HAP-1 (cell line): ENCODE measurements at regions not wholly inside any gene's neighbourhood (a gene's known extent, or its start where the extent isn't known, plus 50 kb on each side); places are given as distances from the start of the nearest gene placed in this dataset.

Experiments
- DNase-seq, 2 experiments: peaks; one replicate each; pipeline ENCODE4 v3.0.0-alpha.2; 2016 to 2020; ENCODE audit warnings: low spot score in 2 of 2
- H3K27me3 ChIP-seq: fragments of 250-450 bp; sonication (Bioruptor Pico); 2 replicates; pipeline ENCODE4 v1.5.1; 2020; ENCODE audit warnings: low read depth, mild to moderate bottlenecking, moderate library complexity
- H3K36me3 ChIP-seq: fragments of 250-450 bp; sonication (Bioruptor Pico); replicated peaks from 2 replicates; pipeline ENCODE4 v1.5.1; 2020; ENCODE audit warnings: mild to moderate bottlenecking
- H3K4me1 ChIP-seq: fragments of 250-450 bp; sonication (Bioruptor Pico); 2 replicates; pipeline ENCODE4 v1.5.1; 2020; ENCODE audit warnings: mild to moderate bottlenecking
- H3K4me3 ChIP-seq: fragments of 250-450 bp; sonication (Bioruptor Pico); 2 replicates; pipeline ENCODE4 v1.5.1; 2020; ENCODE audit warnings: mild to moderate bottlenecking, moderate library complexity
- H3K9me3 ChIP-seq: fragments of 250-450 bp; sonication (Bioruptor Pico); 2 replicates; pipeline ENCODE4 v1.5.1; 2020; ENCODE audit warnings: mild to moderate bottlenecking, moderate library complexity
- in situ Hi-C: fragments of 300-500 bp; cut with MboI; formaldehyde crosslinking; loops from 3 replicates; pipeline ENCODE4 v1.14.3; 2020; ENCODE audit warnings: low sequenced_read_pairs, inconsistent platforms, mixed read lengths

GRCh38 chrX:148412006-148412405, 88.4 kb upstream of the AFF2 start:
- H3K27me3 ChIP-seq: no peaks in the 10 kb centered on the region
- in situ Hi-C loops: no loop called here
- no peaks in the 10 kb centered on the region for H3K36me3 ChIP-seq
- peak; percentile 14 to 74 for DNase-seq
- no peaks in the 10 kb centered on the region for H3K9me3 ChIP-seq
- H3K4me1 ChIP-seq: peaks cover 10% of the 10 kb centered on the region
- no peak overlapping the region for H3K4me3 ChIP-seq

- Histone ChIP-seq H3K36me3 (no peaks in the 10 kb centered on the region), H3K4me3 (no peak overlapping the region), H3K27me3 (no peaks in the 10 kb centered on the region), H3K9me3 (no peaks in the 10 kb centered on the region), H3K4me1 (peaks cover 10% of the 10 kb centered on the region)
- in situ Hi-C loops: no loop called here
- no peak for DNase-seq
Observed at GRCh38 chrX:148416142-148416541, 84.3 kb upstream of the AFF2 start.

GRCh38 chrX:148416931-148417330, 83.5 kb upstream of the AFF2 start:
- H3K4me3 ChIP-seq: no peak overlapping the region
- in situ Hi-C loops: no loop called here
- peaks cover 6% of the 10 kb centered on the region for H3K4me1 ChIP-seq
- H3K9me3 ChIP-seq: no peaks in the 10 kb centered on the region
- no peaks in the 10 kb centered on the region for H3K27me3 ChIP-seq
- H3K36me3 ChIP-seq: no peaks in the 10 kb centered on the region
- DNase-seq: no peak

- no peak for DNase-seq
- in situ Hi-C loops: no loop called here
- Histone ChIP-seq H3K9me3 (no peaks in the 10 kb centered on the region), H3K36me3 (no peaks in the 10 kb centered on the region), H3K4me3 (no peak overlapping the region), H3K27me3 (no peaks in the 10 kb centered on the region), H3K4me1 (no peaks in the 10 kb centered on the region)
Observed at GRCh38 chrX:148417934-148418333, 82.5 kb upstream of the AFF2 start.

- in situ Hi-C loops: no loop called here
- H3K4me3 ChIP-seq: no peak overlapping the region
- peaks cover 9% of the 10 kb centered on the region for H3K4me1 ChIP-seq
- DNase-seq: no peak
- no peaks in the 10 kb centered on the region for H3K9me3 ChIP-seq
- H3K27me3 ChIP-seq: no peaks in the 10 kb centered on the region
- no peaks in the 10 kb centered on the region for H3K36me3 ChIP-seq
Observed at GRCh38 chrX:148422526-148422925, 77.9 kb upstream of the AFF2 start.

GRCh38 chrX:148424570-148424969, 75.8 kb upstream of the AFF2 start:
- peaks cover 9% of the 10 kb centered on the region for H3K4me1 ChIP-seq
- H3K4me3 ChIP-seq: no peak overlapping the region
- DNase-seq: no peak
- H3K36me3 ChIP-seq: no peaks in the 10 kb centered on the region
- no peaks in the 10 kb centered on the region for H3K27me3 ChIP-seq
- no peaks in the 10 kb centered on the region for H3K9me3 ChIP-seq
- in situ Hi-C loops: no loop called here

- no peaks in the 10 kb centered on the region for H3K9me3 ChIP-seq
- H3K4me1 ChIP-seq: peaks cover 9% of the 10 kb centered on the region
- no peaks in the 10 kb centered on the region for H3K36me3 ChIP-seq
- H3K27me3 ChIP-seq: no peaks in the 10 kb centered on the region
- no peak overlapping the region for H3K4me3 ChIP-seq
- DNase-seq: peak; percentile 33 to 87
- in situ Hi-C loops: no loop called here
Observed at GRCh38 chrX:148426467-148426866, 74.0 kb upstream of the AFF2 start.

- Histone ChIP-seq H3K36me3 (no peaks in the 10 kb centered on the region), H3K4me3 (no peak overlapping the region), H3K9me3 (no peaks in the 10 kb centered on the region), H3K4me1 (peaks cover 20% of the 10 kb centered on the region), H3K27me3 (no peaks in the 10 kb centered on the region)
- peak; percentile 67 to 88 for DNase-seq
- in situ Hi-C loops: no loop called here
Observed at GRCh38 chrX:148441387-148441786, 59.0 kb upstream of the AFF2 start.

GRCh38 chrX:148443216-148443615, 57.2 kb upstream of the AFF2 start:
- no peak overlapping the region for H3K4me3 ChIP-seq
- no peak for DNase-seq
- no peaks in the 10 kb centered on the region for H3K27me3 ChIP-seq
- no peaks in the 10 kb centered on the region for H3K36me3 ChIP-seq
- in situ Hi-C loops: no loop called here
- H3K9me3 ChIP-seq: no peaks in the 10 kb centered on the region
- H3K4me1 ChIP-seq: peaks cover 20% of the 10 kb centered on the region

GRCh38 chrX:148448686-148449085, 51.7 kb upstream of the AFF2 start:
- no peak overlapping the region for H3K4me3 ChIP-seq
- in situ Hi-C loops: no loop called here
- no peaks in the 10 kb centered on the region for H3K9me3 ChIP-seq
- DNase-seq: no peak
- H3K27me3 ChIP-seq: no peaks in the 10 kb centered on the region
- no peaks in the 10 kb centered on the region for H3K36me3 ChIP-seq
- no peaks in the 10 kb centered on the region for H3K4me1 ChIP-seq
